HEK293 (cell line): ENCODE measurements at regions not wholly inside any gene's neighbourhood (a gene's known extent, or its start where the extent isn't known, plus 50 kb on each side); places are given as distances from the start of the nearest gene placed in this dataset.

Source experiments
- CTCF ChIA-PET: fragments of 350-600 bp; formaldehyde crosslinking; extraction: SDS; loops from one replicate; lab custom pipeline; 2021; ENCODE audit warnings: antibody characterized with exemption; lab: Yijun Ruan, JAX
- POLR2A ChIA-PET: fragments of 300-600 bp; formaldehyde crosslinking; extraction: SDS; loops from one replicate; lab custom pipeline; 2020; ENCODE audit warnings: antibody characterized with exemption, inconsistent platforms; lab: Yijun Ruan, JAX
- H3K27ac ChIP-seq: fragments of 200-500 bp; sonication (Bioruptor generic); 2 replicates; pipeline ENCODE4 v1.5.1; 2014; ENCODE audit warnings: low read depth, low read length, control low read depth, inconsistent platforms; ENCODE audit errors: extremely low read depth
- H3K36me3 ChIP-seq, 2 experiments: fragments of 200-500 bp in 1 of 2; sonication (Bioruptor generic) in 1 of 2; 1 replicate in 1 of 2; 2 replicates in 1 of 2; pipeline ENCODE4 v1.5.1; 2014 to 2017; ENCODE audit warnings: inconsistent platforms in 2 of 2, low read length in 2 of 2; ENCODE audit not compliant: control insufficient read depth in 2 of 2, insufficient read depth in 1 of 2
- H3K4me1 ChIP-seq: fragments of 200-500 bp; sonication (Bioruptor generic); 2 replicates; pipeline ENCODE4 v1.5.1; 2014; ENCODE audit warnings: mild to moderate bottlenecking, low read length, inconsistent platforms; ENCODE audit not compliant: control insufficient read depth, insufficient read depth
- H3K4me3 ChIP-seq: 2 replicates; pipeline ENCODE4 v1.5.1; 2011; ENCODE audit warnings: low read depth, mild to moderate bottlenecking, control low read depth, low read length, moderate library complexity
- H3K9me3 ChIP-seq: fragments of 200-500 bp; sonication (Bioruptor generic); 2 replicates; pipeline ENCODE4 v1.5.1; 2014; ENCODE audit warnings: low read depth, low read length, inconsistent platforms; ENCODE audit not compliant: control insufficient read depth, insufficient read depth
- GLIS2 ChIP-seq: fragments of 450-650 bp; formaldehyde crosslinking; IDR thresholded peaks from 2 replicates; pipeline ENCODE4 v1.5.1; 2016; ENCODE audit warnings: missing biosample characterization, missing genetic modification characterization
- HIC1 ChIP-seq: fragments of 450-650 bp; formaldehyde crosslinking; IDR thresholded peaks from 2 replicates; pipeline ENCODE4 v1.5.1; 2016; ENCODE audit warnings: missing biosample characterization, missing genetic modification characterization
- MYNN ChIP-seq: fragments of 450-650 bp; formaldehyde crosslinking; IDR thresholded peaks from 2 replicates; pipeline ENCODE4 v1.5.1; 2016; ENCODE audit warnings: missing biosample characterization, missing genetic modification characterization, borderline replicate concordance
- PRDM6 ChIP-seq: fragments of 450-650 bp; formaldehyde crosslinking; IDR thresholded peaks from 2 replicates; pipeline ENCODE4 v1.5.1; 2017; ENCODE audit warnings: missing biosample characterization, missing genetic modification characterization
- SCRT1 ChIP-seq: fragments of 450-650 bp; formaldehyde crosslinking; IDR thresholded peaks from 2 replicates; pipeline ENCODE4 v1.5.1; 2016; ENCODE audit warnings: missing biosample characterization, missing genetic modification characterization, borderline replicate concordance
- SP3 ChIP-seq: fragments of 450-650 bp; formaldehyde crosslinking; IDR thresholded peaks from 2 replicates; pipeline ENCODE4 v1.5.1; 2016; ENCODE audit warnings: missing biosample characterization, missing genetic modification characterization
- ZFP3 ChIP-seq: fragments of 450-650 bp; formaldehyde crosslinking; IDR thresholded peaks from 2 replicates; pipeline ENCODE4 v1.5.1; 2016; ENCODE audit warnings: low read depth, missing biosample characterization, missing genetic modification characterization
- ZNF157 ChIP-seq: fragments of 450-650 bp; formaldehyde crosslinking; IDR thresholded peaks from 2 replicates; pipeline ENCODE4 v1.5.1; 2016; ENCODE audit warnings: missing biosample characterization, missing genetic modification characterization
- ZNF174 ChIP-seq: fragments of 450-650 bp; formaldehyde crosslinking; IDR thresholded peaks from 2 replicates; pipeline ENCODE4 v1.5.0; 2017; ENCODE audit warnings: missing biosample characterization, mild to moderate bottlenecking, missing genetic modification characterization
- ZNF175 ChIP-seq: fragments of 450-650 bp; formaldehyde crosslinking; IDR thresholded peaks from 2 replicates; pipeline ENCODE4 v1.5.1; 2016; ENCODE audit warnings: missing biosample characterization, missing genetic modification characterization
- ZNF433 ChIP-seq: fragments of 450-650 bp; formaldehyde crosslinking; IDR thresholded peaks from 2 replicates; pipeline ENCODE4 v1.5.1; 2016; ENCODE audit warnings: missing biosample characterization, missing genetic modification characterization, low read depth
- ZNF560 ChIP-seq: fragments of 450-650 bp; formaldehyde crosslinking; IDR thresholded peaks from 2 replicates; pipeline ENCODE4 v1.5.1; 2017; ENCODE audit warnings: missing biosample characterization, missing genetic modification characterization, borderline replicate concordance
- ZNF561 ChIP-seq: fragments of 450-650 bp; IDR thresholded peaks from 2 replicates; pipeline ENCODE4 v1.5.1; 2018; ENCODE audit warnings: missing biosample characterization, missing genetic modification characterization, borderline replicate concordance
- ZNF629 ChIP-seq: fragments of 450-650 bp; formaldehyde crosslinking; IDR thresholded peaks from 2 replicates; pipeline ENCODE4 v1.5.1; 2017; ENCODE audit warnings: missing biosample characterization, missing genetic modification characterization
- ZNF701 ChIP-seq: fragments of 450-650 bp; formaldehyde crosslinking; IDR thresholded peaks from 2 replicates; pipeline ENCODE4 v1.5.1; 2016; ENCODE audit warnings: missing biosample characterization, missing genetic modification characterization
- ZNF792 ChIP-seq: fragments of 450-650 bp; formaldehyde crosslinking; IDR thresholded peaks from 2 replicates; pipeline ENCODE4 v1.5.1; 2016; ENCODE audit warnings: missing biosample characterization, missing genetic modification characterization
- ZXDB ChIP-seq: fragments of 450-650 bp; formaldehyde crosslinking; IDR thresholded peaks from 2 replicates; pipeline ENCODE4 v1.5.1; 2016; ENCODE audit warnings: missing biosample characterization, missing genetic modification characterization
- TF ChIP-seq, protein P1 (sequence below): IDR thresholded peaks from 2 replicates; pipeline ENCODE4 v1.6.1; 2011; ENCODE audit warnings: mild to moderate bottlenecking, low read depth, low read length, borderline replicate concordance
- TF ChIP-seq, protein P2 (sequence below): fragments of 450-650 bp; formaldehyde crosslinking; IDR thresholded peaks from 2 replicates; pipeline ENCODE4 v1.5.1; 2017; ENCODE audit warnings: missing biosample characterization, missing genetic modification characterization
- TF ChIP-seq, protein P3 (sequence below): fragments of 450-650 bp; formaldehyde crosslinking; IDR thresholded peaks from 2 replicates; pipeline ENCODE4 v1.5.1; 2016; ENCODE audit warnings: missing biosample characterization, missing genetic modification characterization

GRCh38 chr20:10925767-10926166, 252.0 kb upstream of the JAG1 start:
- no peaks in the 10 kb centered on the region for H3K36me3 ChIP-seq
- H3K4me3 ChIP-seq, result no peak overlapping the region
- ChIA-PET CTCF (no interaction called here), POLR2A (no interaction called here)
- H3K9me3 ChIP-seq, result no peaks in the 10 kb centered on the region
- TF ChIP-seq ZNF561 (tag by site-specific recombination) (no peak), SP3 (tag by site-specific recombination) (no peak), ZNF175 (tag by site-specific recombination) (no peak), ZNF792 (no peak), ZNF560 (no peak), ZNF629 (no peak), ZNF433 (tag by site-specific recombination) (no peak), ZNF174 (tag by site-specific recombination) (no peak), GLIS2 (tag by site-specific recombination) (no peak), PRDM6 (tag by site-specific recombination) (no peak), SCRT1 (no peak), ZXDB (tag by site-specific recombination) (no peak)
- TF ChIP-seq, protein P1, sequence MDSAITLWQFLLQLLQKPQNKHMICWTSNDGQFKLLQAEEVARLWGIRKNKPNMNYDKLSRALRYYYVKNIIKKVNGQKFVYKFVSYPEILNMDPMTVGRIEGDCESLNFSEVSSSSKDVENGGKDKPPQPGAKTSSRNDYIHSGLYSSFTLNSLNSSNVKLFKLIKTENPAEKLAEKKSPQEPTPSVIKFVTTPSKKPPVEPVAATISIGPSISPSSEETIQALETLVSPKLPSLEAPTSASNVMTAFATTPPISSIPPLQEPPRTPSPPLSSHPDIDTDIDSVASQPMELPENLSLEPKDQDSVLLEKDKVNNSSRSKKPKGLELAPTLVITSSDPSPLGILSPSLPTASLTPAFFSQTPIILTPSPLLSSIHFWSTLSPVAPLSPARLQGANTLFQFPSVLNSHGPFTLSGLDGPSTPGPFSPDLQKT, result no peak
- TF ChIP-seq, protein P2, sequence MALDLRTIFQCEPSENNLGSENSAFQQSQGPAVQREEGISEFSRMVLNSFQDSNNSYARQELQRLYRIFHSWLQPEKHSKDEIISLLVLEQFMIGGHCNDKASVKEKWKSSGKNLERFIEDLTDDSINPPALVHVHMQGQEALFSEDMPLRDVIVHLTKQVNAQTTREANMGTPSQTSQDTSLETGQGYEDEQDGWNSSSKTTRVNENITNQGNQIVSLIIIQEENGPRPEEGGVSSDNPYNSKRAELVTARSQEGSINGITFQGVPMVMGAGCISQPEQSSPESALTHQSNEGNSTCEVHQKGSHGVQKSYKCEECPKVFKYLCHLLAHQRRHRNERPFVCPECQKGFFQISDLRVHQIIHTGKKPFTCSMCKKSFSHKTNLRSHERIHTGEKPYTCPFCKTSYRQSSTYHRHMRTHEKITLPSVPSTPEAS, result no peak
- no peak overlapping the region for H3K27ac ChIP-seq
- H3K4me1 ChIP-seq, result peaks cover 15% of the 10 kb centered on the region

GRCh38 chr20:10927011-10927583, 253.3 kb upstream of the JAG1 start:
- Histone ChIP-seq H3K27ac (no peak overlapping the region), H3K9me3 (no peaks in the 10 kb centered on the region), H3K4me3 (no peak overlapping the region), H3K36me3 (no peaks in the 10 kb centered on the region), H3K4me1 (peaks cover 15% of the 10 kb centered on the region)
- ChIA-PET CTCF (interaction anchor here (0.6 kb wide), 1 partner anchor 273 kb away, joined by 3 read pairs; no protein-coding TSS in a partner anchor), POLR2A (interaction anchor here (0.6 kb wide), 1 partner anchor 247 kb away, joined by 3 read pairs; no protein-coding TSS in a partner anchor)
- TF ChIP-seq ZNF701, result no peak
- no peak for TF ChIP-seq ZFP3 (tag by site-specific recombination)
- no peak for TF ChIP-seq ZNF157 (tag by site-specific recombination)
- TF ChIP-seq HIC1 (tag by site-specific recombination), result no peak
- no peak for TF ChIP-seq MYNN (tag by site-specific recombination)
- TF ChIP-seq, protein P3, sequence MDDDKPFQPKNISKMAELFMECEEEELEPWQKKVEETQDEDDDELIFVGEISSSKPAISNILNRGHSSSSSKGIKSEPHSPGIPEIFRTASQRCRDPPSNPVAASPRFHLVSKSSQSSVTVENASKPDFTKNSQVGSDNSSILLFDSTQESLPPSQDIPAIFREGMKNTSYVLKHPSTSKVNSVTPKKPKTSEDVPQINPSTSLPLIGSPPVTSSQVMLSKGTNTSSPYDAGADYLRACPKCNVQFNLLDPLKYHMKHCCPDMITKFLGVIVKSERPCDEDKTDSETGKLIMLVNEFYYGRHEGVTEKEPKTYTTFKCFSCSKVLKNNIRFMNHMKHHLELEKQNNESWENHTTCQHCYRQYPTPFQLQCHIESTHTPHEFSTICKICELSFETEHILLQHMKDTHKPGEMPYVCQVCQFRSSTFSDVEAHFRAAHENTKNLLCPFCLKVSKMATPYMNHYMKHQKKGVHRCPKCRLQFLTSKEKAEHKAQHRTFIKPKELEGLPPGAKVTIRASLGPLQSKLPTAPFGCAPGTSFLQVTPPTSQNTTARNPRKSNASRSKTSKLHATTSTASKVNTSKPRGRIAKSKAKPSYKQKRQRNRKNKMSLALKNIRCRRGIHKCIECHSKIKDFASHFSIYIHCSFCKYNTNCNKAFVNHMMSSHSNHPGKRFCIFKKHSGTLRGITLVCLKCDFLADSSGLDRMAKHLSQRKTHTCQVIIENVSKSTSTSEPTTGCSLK (tag by site-specific recombination), result no peak
